GDM1 (cell line): ENCODE measurements at regions not wholly inside any gene's neighbourhood (a gene's known extent, or its start where the extent isn't known, plus 50 kb on each side); places are given as distances from the start of the nearest gene placed in this dataset.
"Not testable (repeated sequence)": the region's sequence is repeated elsewhere in the genome, so short reads cannot be mapped to it uniquely, and the experiment has no call there.

Source experiments
- DNase-seq: peaks from one replicate; lab custom pipeline; 2025; lab: John Stamatoyannopoulos, UW

GRCh38 chr15:69865369-69865768 is 232.3 kb downstream of the TLE3 start:
- no peak for DNase-seq

GRCh38 chr15:69868756-69869155 is 229.0 kb downstream of the TLE3 start:
- no peak for DNase-seq

GRCh38 chr15:69869291-69869690 is 228.4 kb downstream of the TLE3 start:
- DNase-seq: no peak

- no peak for DNase-seq
Observed at GRCh38 chr15:69869881-69870505, 227.7 kb downstream of the TLE3 start.

GRCh38 chr15:69871511-69872134 is 226.1 kb downstream of the TLE3 start:
- DNase-seq: no peak

- DNase-seq: no peak
Observed at GRCh38 chr15:69873807-69874206, 223.9 kb downstream of the TLE3 start.

GRCh38 chr15:69874321-69874720 is 223.4 kb downstream of the TLE3 start:
- DNase-seq: no peak

- DNase-seq: no peak
Observed at GRCh38 chr15:69876064-69876940, 221.4 kb downstream of the TLE3 start.

GRCh38 chr15:69879963-69880362 is 217.8 kb downstream of the TLE3 start:
- not testable (repeated sequence) for DNase-seq

- no peak for DNase-seq
Observed at GRCh38 chr15:69880571-69881301, 217.0 kb downstream of the TLE3 start.

- no peak for DNase-seq
Observed at GRCh38 chr15:69881302-69881670, 216.4 kb downstream of the TLE3 start.

GRCh38 chr15:69881766-69882165 is 216.0 kb downstream of the TLE3 start:
- DNase-seq: no peak

- DNase-seq: no peak
Observed at GRCh38 chr15:69883306-69883705, 214.4 kb downstream of the TLE3 start.

GRCh38 chr15:69885173-69885955 is 212.4 kb downstream of the TLE3 start:
- no peak for DNase-seq

GRCh38 chr15:69887009-69887408 is 210.7 kb downstream of the TLE3 start:
- DNase-seq: no peak

- DNase-seq: no peak
Observed at GRCh38 chr15:69887553-69887952, 210.2 kb downstream of the TLE3 start.

- DNase-seq: no peak
Observed at GRCh38 chr15:69888406-69888805, 209.3 kb downstream of the TLE3 start.

GRCh38 chr15:69891070-69891536 is 206.6 kb downstream of the TLE3 start:
- no peak for DNase-seq

- no peak for DNase-seq
Observed at GRCh38 chr15:69891606-69892005, 206.1 kb downstream of the TLE3 start.

GRCh38 chr15:69892351-69892750 is 205.4 kb downstream of the TLE3 start:
- DNase-seq: no peak

- no peak for DNase-seq
Observed at GRCh38 chr15:69893086-69893485, 204.6 kb downstream of the TLE3 start.
